ENCODE measurements at regions not wholly inside any gene's neighbourhood (a gene's known extent, or its start where the extent isn't known, plus 50 kb on each side); places are given as distances from the start of the nearest gene placed in this dataset.

DNA sequence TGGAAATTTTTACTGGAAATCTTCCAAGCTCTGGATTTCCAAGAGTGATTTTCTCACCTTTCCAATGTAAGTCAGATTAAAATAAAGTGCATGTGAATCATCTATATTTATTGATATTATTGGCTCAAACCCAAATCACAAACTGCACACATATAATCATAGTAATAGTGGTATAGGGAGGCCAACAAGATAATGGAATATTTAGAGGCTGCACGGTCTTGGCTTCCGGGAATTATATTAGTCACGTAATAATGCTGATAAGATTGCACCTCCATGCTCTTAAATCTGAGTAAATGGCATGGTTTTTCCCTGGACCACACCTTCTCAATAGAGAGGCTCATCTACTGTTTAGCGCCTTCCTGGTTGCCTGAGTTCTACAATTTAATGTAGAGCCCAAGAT is 567.1 kb upstream of the NR2F2 start:
- TF ChIP-seq TAF1 (IDR thresholded peaks at IDR 0.05; ENCODE audit: borderline replicate concordance, insufficient read depth, low read length) (no peak), FOXP2 (optimal IDR thresholded peaks at IDR 0.05; ENCODE audit: borderline replicate concordance, extremely low read depth, extremely low read length, insufficient read depth) (no peak), SIN3A (IDR thresholded peaks at IDR 0.05; ENCODE audit: borderline replicate concordance, insufficient read depth, low read length) (no peak), POLR2AphosphoS5 (IDR thresholded peaks at IDR 0.05; ENCODE audit: low read depth, low read length) (no peak)
- TF ChIP-seq, protein P1, sequence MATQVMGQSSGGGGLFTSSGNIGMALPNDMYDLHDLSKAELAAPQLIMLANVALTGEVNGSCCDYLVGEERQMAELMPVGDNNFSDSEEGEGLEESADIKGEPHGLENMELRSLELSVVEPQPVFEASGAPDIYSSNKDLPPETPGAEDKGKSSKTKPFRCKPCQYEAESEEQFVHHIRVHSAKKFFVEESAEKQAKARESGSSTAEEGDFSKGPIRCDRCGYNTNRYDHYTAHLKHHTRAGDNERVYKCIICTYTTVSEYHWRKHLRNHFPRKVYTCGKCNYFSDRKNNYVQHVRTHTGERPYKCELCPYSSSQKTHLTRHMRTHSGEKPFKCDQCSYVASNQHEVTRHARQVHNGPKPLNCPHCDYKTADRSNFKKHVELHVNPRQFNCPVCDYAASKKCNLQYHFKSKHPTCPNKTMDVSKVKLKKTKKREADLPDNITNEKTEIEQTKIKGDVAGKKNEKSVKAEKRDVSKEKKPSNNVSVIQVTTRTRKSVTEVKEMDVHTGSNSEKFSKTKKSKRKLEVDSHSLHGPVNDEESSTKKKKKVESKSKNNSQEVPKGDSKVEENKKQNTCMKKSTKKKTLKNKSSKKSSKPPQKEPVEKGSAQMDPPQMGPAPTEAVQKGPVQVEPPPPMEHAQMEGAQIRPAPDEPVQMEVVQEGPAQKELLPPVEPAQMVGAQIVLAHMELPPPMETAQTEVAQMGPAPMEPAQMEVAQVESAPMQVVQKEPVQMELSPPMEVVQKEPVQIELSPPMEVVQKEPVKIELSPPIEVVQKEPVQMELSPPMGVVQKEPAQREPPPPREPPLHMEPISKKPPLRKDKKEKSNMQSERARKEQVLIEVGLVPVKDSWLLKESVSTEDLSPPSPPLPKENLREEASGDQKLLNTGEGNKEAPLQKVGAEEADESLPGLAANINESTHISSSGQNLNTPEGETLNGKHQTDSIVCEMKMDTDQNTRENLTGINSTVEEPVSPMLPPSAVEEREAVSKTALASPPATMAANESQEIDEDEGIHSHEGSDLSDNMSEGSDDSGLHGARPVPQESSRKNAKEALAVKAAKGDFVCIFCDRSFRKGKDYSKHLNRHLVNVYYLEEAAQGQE (IDR thresholded peaks at IDR 0.05; ENCODE audit: insufficient read depth in 1 of 2, low read depth in 2 of 2, low read length in 2 of 2) = no peak

DNA sequence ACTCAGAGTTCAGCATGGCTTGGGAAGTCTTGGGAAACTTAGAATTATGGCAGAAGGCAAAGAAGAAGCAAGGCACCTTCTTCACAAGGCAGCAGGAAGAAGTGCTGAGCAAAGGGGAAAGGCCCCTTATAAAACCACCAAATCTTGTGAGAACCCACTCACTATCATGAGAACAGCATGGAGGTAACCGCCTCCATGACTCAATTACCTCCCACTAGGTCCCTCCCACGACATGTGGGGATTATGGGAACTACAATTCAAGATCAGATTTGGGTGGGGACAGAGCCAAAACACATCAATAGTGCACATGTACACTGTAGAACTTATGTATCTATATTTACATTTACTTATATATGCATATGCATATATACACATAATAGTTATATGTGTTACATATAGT is 565.3 kb upstream of the NR2F2 start:
- TF ChIP-seq TAF1 (IDR thresholded peaks at IDR 0.05; ENCODE audit: borderline replicate concordance, insufficient read depth, low read length) (no peak), SIN3A (IDR thresholded peaks at IDR 0.05; ENCODE audit: borderline replicate concordance, insufficient read depth, low read length) (no peak), POLR2AphosphoS5 (IDR thresholded peaks at IDR 0.05; ENCODE audit: low read depth, low read length) (no peak), FOXP2 (optimal IDR thresholded peaks at IDR 0.05; ENCODE audit: borderline replicate concordance, extremely low read depth, extremely low read length, insufficient read depth) (no peak)
- TF ChIP-seq, protein P1 (IDR thresholded peaks at IDR 0.05; ENCODE audit: insufficient read depth in 1 of 2, low read depth in 2 of 2, low read length in 2 of 2) = no peak

DNA sequence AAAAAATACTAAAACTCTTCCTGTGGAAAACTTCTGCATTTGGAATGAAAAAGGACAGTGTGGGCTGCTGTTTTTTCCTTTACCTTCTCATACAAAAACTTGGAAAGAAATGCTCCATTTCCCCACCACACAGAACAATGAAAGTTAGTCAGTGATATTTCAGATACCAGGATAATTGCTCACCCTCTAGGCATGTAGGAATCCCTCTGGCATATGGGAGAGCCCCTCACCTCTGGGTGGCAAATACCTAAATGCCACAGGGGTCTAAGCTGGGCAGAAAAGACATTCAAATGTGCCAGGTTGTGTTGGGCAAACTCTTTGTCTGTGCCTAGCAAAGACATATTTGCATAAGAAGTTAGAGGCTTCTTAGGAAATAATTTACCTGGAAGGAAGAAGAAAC is 560.3 kb upstream of the NR2F2 start:
- no peak for TF ChIP-seq TAF1 (IDR thresholded peaks at IDR 0.05; ENCODE audit: borderline replicate concordance, insufficient read depth, low read length)
- no peak for TF ChIP-seq SIN3A (IDR thresholded peaks at IDR 0.05; ENCODE audit: borderline replicate concordance, insufficient read depth, low read length)
- no peak for TF ChIP-seq POLR2AphosphoS5 (IDR thresholded peaks at IDR 0.05; ENCODE audit: low read depth, low read length)
- TF ChIP-seq, protein P1 (IDR thresholded peaks at IDR 0.05; ENCODE audit: insufficient read depth in 1 of 2, low read depth in 2 of 2, low read length in 2 of 2) = no peak

DNA sequence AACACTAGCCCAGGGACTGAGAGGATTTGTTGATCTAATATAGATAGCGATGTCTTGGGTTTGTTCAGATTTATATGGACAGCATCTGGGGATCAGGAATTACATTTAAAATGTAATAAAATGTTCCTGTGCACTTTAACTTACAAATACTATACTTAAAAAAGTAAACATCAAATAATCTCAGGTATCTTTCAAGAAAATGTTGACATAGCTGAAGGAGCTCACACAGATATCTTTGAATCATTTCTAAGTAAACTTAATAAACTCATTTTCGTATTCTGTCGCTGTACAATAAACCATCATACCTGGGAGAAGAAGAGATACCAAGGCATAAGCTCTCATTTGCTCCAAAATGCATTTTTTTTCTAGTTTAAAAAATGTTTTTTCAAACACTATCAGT is 557.5 kb upstream of the NR2F2 start:
- TF ChIP-seq FOXP2 (optimal IDR thresholded peaks at IDR 0.05; ENCODE audit: borderline replicate concordance, extremely low read depth, extremely low read length, insufficient read depth) = no peak
- TF ChIP-seq, protein P1 (IDR thresholded peaks at IDR 0.05; ENCODE audit: insufficient read depth in 1 of 2, low read depth in 2 of 2, low read length in 2 of 2) = no peak
- TF ChIP-seq TAF1 (IDR thresholded peaks at IDR 0.05; ENCODE audit: borderline replicate concordance, insufficient read depth, low read length) = no peak
- no peak for TF ChIP-seq POLR2AphosphoS5 (IDR thresholded peaks at IDR 0.05; ENCODE audit: low read depth, low read length)
- TF ChIP-seq SIN3A (IDR thresholded peaks at IDR 0.05; ENCODE audit: borderline replicate concordance, insufficient read depth, low read length) = no peak

DNA sequence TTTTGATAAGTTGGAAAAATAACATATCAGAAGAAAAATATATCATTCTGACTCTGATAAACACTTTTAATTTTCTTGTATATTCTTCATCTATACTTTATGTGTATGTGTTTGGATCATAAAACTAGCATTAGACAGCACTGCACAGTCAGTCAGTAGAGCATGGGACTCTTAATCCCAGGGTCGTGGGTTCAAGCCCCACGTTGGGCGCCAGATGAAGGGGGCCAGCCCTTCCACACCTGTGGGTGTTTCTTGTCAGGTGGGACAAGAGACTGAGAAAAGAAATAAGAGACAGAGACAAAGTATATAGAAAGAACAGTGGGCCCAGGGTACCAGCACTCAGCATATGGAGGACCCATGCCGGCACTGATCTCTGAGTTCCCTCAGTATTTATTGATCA is 546.0 kb upstream of the NR2F2 start:
- TF ChIP-seq FOXP2 (optimal IDR thresholded peaks at IDR 0.05; ENCODE audit: borderline replicate concordance, extremely low read depth, extremely low read length, insufficient read depth) = no peak
- no peak for TF ChIP-seq TAF1 (IDR thresholded peaks at IDR 0.05; ENCODE audit: borderline replicate concordance, insufficient read depth, low read length)
- TF ChIP-seq POLR2AphosphoS5 (IDR thresholded peaks at IDR 0.05; ENCODE audit: low read depth, low read length) = no peak

All from PFSK-1 (cell line).